Right kidney (tissue), 1 donor: ENCODE measurements at regions not wholly inside any gene's neighbourhood (a gene's known extent, or its start where the extent isn't known, plus 50 kb on each side); places are given as distances from the start of the nearest gene placed in this dataset.
"Not testable (repeated sequence)": the region's sequence is repeated elsewhere in the genome, so short reads cannot be mapped to it uniquely, and the experiment has no call there.

Experiments used
- DNase-seq: peaks from one replicate; pipeline ENCODE4 v3.0.0-alpha.2; 2016

- DNase-seq: no peak
These were observed 108.7 kb downstream of the ERMARD start for GRCh38 chr6:169859978-169860703.

DNA sequence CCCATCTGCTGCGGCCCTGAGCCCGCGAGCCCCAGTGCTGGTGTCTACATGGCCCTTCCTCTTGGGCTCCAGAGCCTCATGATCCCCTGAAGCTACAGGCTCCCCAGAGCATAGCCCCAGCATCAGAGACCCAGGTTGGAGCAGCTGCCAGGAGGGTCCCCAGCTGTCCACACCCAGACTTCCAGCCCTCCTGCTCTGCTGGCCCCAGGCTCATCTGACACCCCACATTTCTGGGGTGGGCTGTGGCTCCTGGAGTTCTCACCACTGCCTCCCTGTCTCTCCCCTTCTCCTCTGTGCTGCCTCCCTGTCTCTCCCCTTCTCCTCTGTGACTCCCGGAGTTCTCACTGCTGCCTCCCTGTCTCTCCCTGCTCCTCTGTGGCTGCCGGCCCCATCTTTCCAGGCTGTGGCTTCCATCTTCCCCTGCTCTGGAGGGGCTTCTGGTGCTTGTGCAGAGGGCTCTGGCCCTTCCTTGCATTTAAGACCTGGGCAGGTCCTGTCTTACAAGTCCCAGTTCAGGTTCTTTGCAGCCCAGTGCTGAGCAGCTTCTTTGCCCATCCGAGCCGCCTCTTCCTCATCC, 108.1 kb downstream of the ERMARD start:
- no peak for DNase-seq

GRCh38 chr6:169858935-169859351, 107.5 kb downstream of the ERMARD start:
- DNase-seq: no peak

- DNase-seq: no peak
These were observed 107.0 kb downstream of the ERMARD start for GRCh38 chr6:169858293-169858934.

DNA sequence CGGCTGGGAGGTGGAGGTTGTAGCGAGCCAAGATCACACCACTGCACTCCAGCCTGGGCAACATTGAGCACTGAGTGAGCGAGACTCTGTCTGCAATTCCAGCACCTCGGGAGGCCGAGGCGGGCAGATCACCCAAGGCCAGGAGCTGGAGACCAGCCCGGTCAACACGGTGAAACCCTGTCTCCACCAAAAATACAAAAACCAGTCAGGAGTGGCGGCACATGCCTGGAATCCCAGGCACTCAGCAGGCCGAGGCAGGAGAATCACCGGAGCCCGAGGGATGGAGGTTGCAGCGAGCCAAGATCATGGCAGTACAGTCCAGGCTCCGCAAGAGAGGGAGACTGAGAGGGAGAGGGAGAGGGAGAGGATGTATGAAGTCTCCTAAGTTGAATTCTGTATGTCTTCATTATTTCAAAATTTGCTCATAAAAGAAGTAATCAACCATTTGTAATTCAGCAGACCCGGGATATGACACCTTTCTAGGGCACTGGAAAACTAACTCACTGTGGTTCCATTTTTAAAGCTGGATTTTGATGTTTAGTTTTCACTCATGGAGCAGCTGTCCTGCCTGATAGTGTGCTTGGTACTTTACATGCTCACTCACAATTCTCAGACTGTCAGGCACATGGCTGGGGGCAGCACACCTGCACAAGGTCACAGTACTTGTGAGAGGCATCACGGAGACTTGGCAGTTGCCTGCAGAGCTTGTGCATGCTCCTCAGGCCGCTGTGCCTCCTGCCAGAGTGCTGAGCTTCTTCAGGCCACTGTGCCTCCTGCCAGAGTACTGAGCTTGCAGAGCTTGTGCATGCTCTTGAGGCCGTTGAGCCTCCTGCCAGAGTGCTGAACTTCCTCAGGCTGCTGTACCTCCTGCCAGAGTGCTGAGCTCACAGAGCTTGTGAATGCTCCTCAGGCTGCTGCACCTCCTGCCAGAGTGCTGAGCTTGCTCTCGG, 106.2 kb downstream of the ERMARD start:
- DNase-seq: no peak

- DNase-seq: not testable (repeated sequence)
These were observed 105.3 kb downstream of the ERMARD start for GRCh38 chr6:169856442-169857342.

GRCh38 chr6:169854813-169855212, 103.4 kb downstream of the ERMARD start:
- no peak for DNase-seq

DNA sequence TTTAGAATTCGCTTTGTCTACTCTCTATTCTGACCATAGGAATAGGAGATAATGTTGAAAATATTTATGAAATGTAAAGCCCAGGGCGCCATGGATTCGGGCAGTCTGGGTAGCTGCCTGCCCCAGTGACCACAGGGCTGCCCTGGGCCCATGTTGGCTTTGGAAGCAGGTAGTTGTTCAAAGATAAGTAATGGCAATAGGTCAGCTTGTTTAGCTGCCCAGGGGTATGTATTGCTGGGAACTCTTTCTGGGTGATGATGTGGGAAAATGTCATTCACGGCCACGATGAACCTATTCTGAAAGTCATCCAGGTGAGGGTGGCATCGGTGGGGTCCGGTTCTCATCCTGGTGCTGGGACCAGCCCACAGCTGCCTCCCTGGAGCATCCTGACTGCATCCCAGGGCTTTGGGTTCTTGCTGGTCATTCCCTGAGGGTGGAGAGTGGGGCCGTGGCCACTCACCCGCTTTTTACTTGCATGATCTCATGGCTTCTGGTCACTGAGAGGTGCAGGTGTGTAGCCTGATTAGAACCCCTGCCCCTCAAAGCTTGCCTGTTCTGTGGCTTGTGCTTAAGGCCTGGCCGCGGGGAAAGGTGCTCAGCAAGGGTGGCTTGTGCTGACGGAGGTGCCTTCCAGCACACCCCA, 102.8 kb downstream of the ERMARD start:
- no peak for DNase-seq

- DNase-seq: no peak
These were observed 102.0 kb downstream of the ERMARD start for GRCh38 chr6:169853196-169854082.

DNA sequence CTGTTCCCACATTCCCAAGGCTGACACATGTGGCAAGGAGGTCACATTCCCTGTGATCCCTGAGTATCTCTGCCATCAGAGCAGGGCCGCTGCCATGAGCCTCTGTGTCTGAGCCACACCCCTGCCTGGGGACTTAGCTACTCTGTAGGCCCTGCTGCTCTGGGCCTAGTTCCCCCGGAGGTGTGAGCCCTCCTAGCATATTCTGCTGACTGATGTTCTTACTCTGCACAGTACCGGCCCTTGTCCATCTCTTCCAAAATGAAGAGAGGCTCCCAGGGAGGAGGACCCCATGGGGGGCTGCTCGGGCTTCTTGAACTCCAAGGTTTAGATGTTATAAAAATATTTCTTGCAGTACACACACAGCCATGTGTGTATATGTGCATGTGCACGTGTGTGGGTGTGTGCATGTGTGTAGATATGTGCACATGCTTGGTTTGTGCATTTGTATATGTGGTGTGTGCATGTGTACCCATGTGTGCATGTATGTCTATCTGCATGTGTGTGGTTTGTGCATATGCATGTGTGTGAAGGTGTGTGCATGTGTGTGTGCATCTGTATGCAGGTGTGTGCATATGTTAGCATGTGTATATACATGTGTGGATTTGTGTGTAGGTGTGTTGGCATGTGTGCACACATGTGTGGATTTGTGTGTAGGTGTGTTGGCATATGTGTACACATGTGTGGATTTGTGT, 101.2 kb downstream of the ERMARD start:
- DNase-seq: no peak

- no peak for DNase-seq
These were observed 100.5 kb downstream of the ERMARD start for GRCh38 chr6:169851641-169852503.

DNA sequence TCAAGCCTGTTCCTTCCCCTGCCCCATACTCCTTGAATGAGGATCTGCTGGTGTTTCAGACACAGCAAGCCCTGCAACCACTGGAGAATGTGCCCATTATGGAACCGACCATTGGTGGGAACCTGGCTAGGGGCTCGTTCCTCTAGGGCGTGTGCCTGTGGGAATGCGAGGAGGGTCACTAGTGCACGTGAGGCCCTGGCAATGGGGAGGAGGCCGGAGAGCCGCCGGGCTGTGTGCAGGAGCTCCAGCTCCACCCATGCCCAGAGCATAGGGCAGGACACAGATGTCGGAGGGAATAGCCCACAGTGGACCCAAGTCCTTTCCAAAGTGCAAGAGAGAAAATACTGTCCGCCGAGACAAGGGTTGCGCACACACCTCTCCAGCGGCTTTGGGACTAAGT, 99.3 kb downstream of the ERMARD start:
- DNase-seq: no peak

DNA sequence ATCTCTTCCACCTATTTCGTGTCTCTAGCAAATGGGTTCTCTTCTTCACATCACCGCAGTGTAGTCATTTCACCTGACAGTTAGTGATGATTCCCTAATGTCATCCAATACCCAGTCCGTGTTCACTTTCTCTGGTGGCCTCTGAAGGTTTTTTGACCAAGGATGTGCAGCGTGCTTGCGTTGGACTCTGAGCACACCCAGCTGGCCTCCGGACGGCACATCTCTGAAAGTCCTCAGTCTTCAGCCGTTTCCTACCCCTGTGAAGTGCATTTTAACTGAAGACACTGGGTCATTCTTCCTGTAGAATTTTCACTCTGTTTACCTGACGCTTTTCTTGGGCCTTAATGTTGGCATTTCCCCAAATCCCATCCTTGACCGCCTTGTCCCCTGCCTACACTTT, 98.7 kb downstream of the ERMARD start:
- DNase-seq: no peak

DNA sequence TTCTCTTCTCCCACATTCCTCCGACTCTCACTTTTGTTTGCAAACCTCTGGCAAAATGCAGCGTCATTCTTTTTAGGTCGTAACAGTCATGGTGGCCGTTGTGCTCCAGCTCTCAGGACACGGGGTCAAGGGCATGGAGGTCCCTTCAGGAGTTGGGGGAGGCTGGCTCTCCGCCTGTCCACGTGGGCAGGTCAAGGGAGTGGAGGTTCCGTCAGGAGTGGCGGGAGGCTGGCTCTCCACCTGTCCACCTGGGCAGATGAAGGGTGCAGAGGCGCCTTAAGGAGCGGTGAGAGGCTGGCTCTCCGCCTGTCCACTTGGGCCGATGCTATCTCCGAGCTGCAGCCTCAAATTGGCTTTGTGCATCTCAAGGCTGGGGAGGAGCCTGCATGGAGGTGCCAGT, 98.0 kb downstream of the ERMARD start:
- no peak for DNase-seq

GRCh38 chr6:169848946-169849345, 97.5 kb downstream of the ERMARD start:
- DNase-seq: no peak

- no peak for DNase-seq
These were observed 96.5 kb downstream of the ERMARD start for GRCh38 chr6:169847901-169848311.

DNA sequence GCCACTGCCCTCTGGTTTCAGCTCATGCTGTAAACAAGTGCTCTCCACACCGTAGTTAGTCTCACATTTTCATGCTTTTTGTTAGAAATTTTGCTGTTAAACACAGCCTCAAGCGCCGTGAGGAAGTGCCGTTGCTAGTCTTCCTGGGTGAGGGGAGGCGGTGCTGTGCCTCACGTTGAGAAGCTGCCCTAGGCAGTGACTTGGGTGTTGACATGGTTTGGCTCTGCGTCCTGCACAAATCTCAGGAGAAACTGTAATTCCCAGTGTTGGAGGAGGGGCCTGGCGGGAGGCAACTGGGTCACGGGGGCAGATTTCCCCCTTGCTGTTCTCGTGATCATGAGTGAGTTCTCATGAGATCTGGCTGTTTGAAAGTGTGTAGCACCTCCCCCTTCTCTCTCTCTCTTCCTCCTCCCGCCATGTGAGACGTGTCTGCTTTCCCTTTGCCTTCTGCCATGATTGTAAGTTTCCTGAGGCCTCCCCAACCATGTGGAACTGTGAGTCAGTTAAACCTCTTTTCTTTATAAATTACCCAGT, 95.8 kb downstream of the ERMARD start:
- no peak for DNase-seq
